Loucy (cell line): ENCODE measurements at regions not wholly inside any gene's neighbourhood (a gene's known extent, or its start where the extent isn't known, plus 50 kb on each side); places are given as distances from the start of the nearest gene placed in this dataset.

Experiments used
- H2AFZ ChIP-seq: fragments of 200-600 bp; sonication (generic); 2 replicates; pipeline ENCODE4 v1.6.0; 2016; ENCODE audit warnings: antibody characterized with exemption, mild to moderate bottlenecking, low read length, moderate library complexity
- H3F3A ChIP-seq: fragments of 200-600 bp; 2 replicates; pipeline ENCODE4 v1.6.0; 2016; ENCODE audit warnings: antibody characterized with exemption, low read depth, mild to moderate bottlenecking
- H3K27me3 ChIP-seq: fragments of 200-600 bp; sonication (generic); 2 replicates; pipeline ENCODE4 v1.6.1; 2014; ENCODE audit warnings: low read length, mild to moderate bottlenecking; ENCODE audit not compliant: insufficient read depth, poor library complexity, severe bottlenecking
- H3K36me3 ChIP-seq: fragments of 200-600 bp; sonication (generic); 2 replicates; pipeline ENCODE4 v1.6.1; 2016; ENCODE audit warnings: low read length; ENCODE audit not compliant: insufficient read depth
- H3K4me1 ChIP-seq: fragments of 200-600 bp; sonication (generic); 2 replicates; pipeline ENCODE4 v1.5.1; 2014; ENCODE audit warnings: low read length, mild to moderate bottlenecking; ENCODE audit not compliant: insufficient read depth, poor library complexity, severe bottlenecking
- H3K4me2 ChIP-seq: fragments of 200-600 bp; sonication (generic); 2 replicates; pipeline ENCODE4 v1.6.0; 2014; ENCODE audit warnings: antibody characterized with exemption, low read length, low read depth, mild to moderate bottlenecking; ENCODE audit not compliant: poor library complexity, severe bottlenecking
- H3K4me3 ChIP-seq: fragments of 200-600 bp; sonication (generic); 2 replicates; pipeline ENCODE4 v1.5.1; 2014; ENCODE audit warnings: low read length, mild to moderate bottlenecking, mixed read lengths; ENCODE audit not compliant: poor library complexity, severe bottlenecking
- H3K79me2 ChIP-seq: fragments of 200-600 bp; sonication (generic); 2 replicates; pipeline ENCODE4 v1.6.1; 2014; ENCODE audit warnings: low read length; ENCODE audit not compliant: insufficient read depth
- H3K9ac ChIP-seq: fragments of 200-600 bp; sonication (generic); 2 replicates; pipeline ENCODE4 v1.6.0; 2014; ENCODE audit warnings: mild to moderate bottlenecking, low read depth, low read length, moderate library complexity; ENCODE audit not compliant: poor library complexity, severe bottlenecking
- H3K9me2 ChIP-seq: fragments of 200-600 bp; sonication (generic); replicated peaks from 2 replicates; pipeline ENCODE4 v1.6.1; 2016; ENCODE audit warnings: low read depth, low read length, mixed read lengths
- H3K9me3 ChIP-seq: fragments of 200-600 bp; sonication (generic); 2 replicates; pipeline ENCODE4 v1.6.1; 2014; ENCODE audit warnings: mild to moderate bottlenecking, antibody characterized with exemption, low read length, low read depth; ENCODE audit not compliant: insufficient read depth
- H4K20me1 ChIP-seq: fragments of 200-600 bp; sonication (generic); 2 replicates; pipeline ENCODE4 v1.6.0; 2014; ENCODE audit warnings: antibody characterized with exemption, low read length, mild to moderate bottlenecking; ENCODE audit not compliant: insufficient read depth, poor library complexity, severe bottlenecking
- EZH2phosphoT487 ChIP-seq: fragments of 200-600 bp; IDR thresholded peaks from 2 replicates; pipeline ENCODE4 v1.6.1; 2018; ENCODE audit warnings: antibody characterized with exemption, mild to moderate bottlenecking, moderate library complexity, borderline replicate concordance
- TF ChIP-seq, protein P1 (sequence below): fragments of 200-600 bp; sonication (generic); conservative IDR thresholded peaks from 2 replicates; pipeline ENCODE4 v1.5.1; 2014; ENCODE audit warnings: mild to moderate bottlenecking, antibody characterized with exemption, low read length

DNA sequence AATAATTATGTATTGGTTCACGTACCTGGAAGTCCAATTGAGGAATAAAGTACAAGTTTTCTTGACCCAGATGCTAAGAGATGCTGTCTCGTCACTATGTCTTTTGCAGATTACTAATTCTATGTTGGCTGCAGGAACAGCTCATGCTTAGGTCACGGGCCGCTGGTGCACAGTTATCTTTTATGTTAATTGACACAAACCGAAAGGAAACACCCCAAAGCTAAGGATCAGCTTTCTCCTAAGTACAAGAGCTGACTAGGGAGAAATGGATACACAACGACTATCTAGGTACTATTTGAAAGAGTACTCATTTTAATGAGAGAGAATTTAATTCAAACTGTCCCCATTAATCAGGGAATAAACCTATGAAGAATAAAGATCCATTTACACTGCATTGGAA is 217.7 kb upstream of the SLC35G4 start:
- H2AFZ ChIP-seq: no peak overlapping the region
- no peak overlapping the region for H3K4me3 ChIP-seq
- no peaks in the 10 kb centered on the region for H3K36me3 ChIP-seq
- H3F3A ChIP-seq: no peaks in the 10 kb centered on the region
- H3K27me3 ChIP-seq: no peaks in the 10 kb centered on the region
- no peaks in the 10 kb centered on the region for H3K9me3 ChIP-seq
- no peaks in the 10 kb centered on the region for H3K4me1 ChIP-seq
- TF ChIP-seq, protein P1, sequence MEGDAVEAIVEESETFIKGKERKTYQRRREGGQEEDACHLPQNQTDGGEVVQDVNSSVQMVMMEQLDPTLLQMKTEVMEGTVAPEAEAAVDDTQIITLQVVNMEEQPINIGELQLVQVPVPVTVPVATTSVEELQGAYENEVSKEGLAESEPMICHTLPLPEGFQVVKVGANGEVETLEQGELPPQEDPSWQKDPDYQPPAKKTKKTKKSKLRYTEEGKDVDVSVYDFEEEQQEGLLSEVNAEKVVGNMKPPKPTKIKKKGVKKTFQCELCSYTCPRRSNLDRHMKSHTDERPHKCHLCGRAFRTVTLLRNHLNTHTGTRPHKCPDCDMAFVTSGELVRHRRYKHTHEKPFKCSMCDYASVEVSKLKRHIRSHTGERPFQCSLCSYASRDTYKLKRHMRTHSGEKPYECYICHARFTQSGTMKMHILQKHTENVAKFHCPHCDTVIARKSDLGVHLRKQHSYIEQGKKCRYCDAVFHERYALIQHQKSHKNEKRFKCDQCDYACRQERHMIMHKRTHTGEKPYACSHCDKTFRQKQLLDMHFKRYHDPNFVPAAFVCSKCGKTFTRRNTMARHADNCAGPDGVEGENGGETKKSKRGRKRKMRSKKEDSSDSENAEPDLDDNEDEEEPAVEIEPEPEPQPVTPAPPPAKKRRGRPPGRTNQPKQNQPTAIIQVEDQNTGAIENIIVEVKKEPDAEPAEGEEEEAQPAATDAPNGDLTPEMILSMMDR: no peak
- no peak for TF ChIP-seq EZH2phosphoT487
- H3K9ac ChIP-seq: no peak overlapping the region
- no peaks in the 10 kb centered on the region for H3K9me2 ChIP-seq
- H4K20me1 ChIP-seq: no peaks in the 10 kb centered on the region
- H3K79me2 ChIP-seq: no peaks in the 10 kb centered on the region
- H3K4me2 ChIP-seq: no peak overlapping the region

DNA sequence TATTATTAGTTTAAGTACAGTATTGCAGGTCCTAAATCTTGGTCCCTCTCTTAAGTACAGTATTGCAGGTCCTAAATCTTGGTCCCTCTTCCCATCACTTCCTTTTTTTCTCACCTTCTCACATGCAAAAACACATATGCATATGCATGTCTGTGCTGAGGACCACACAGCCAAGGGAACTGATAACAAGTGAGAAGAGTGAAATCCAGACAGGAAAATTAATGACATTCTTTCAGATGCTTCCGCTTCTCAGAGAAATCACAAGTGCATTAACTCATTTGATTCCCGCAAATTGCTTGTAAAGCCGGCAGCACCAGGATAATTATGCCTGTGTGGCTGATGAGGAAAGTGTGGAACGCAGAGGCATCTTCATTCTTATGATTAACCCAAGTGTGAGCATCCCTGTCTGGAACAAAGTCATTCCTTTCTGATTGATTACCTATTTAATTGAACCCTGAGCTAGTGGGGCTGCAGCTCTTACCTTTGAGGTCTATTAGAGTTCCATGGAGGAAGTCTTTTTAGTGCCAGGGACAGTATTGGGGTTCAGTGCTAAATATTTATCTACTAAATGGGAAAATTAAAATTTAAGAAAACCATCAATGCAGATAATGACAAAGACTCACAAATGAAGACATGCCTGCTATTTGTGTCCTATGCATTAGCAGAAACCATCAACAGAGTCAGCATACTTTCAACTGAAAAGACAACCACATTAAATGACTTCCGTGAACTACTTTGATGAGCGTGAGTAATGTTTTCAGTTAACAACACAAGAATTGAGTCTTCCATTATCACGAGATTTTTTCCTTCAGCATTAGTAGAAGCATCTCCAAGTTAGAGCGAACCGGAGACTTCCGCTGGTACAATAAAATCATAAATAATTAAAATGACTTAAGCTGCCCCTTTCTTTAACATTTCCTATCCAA is 220.4 kb upstream of the SLC35G4 start:
- Histone ChIP-seq H3K9me3 (no peaks in the 10 kb centered on the region), H3K4me3 (no peak overlapping the region), H3K4me2 (no peak overlapping the region), H3K36me3 (no peaks in the 10 kb centered on the region), H2AFZ (no peak overlapping the region), H3K27me3 (no peaks in the 10 kb centered on the region), H3K79me2 (no peaks in the 10 kb centered on the region), H3K9ac (no peak overlapping the region), H3F3A (no peaks in the 10 kb centered on the region), H3K4me1 (no peaks in the 10 kb centered on the region), H3K9me2 (no peaks in the 10 kb centered on the region), H4K20me1 (no peaks in the 10 kb centered on the region)
- no peak for TF ChIP-seq EZH2phosphoT487

DNA sequence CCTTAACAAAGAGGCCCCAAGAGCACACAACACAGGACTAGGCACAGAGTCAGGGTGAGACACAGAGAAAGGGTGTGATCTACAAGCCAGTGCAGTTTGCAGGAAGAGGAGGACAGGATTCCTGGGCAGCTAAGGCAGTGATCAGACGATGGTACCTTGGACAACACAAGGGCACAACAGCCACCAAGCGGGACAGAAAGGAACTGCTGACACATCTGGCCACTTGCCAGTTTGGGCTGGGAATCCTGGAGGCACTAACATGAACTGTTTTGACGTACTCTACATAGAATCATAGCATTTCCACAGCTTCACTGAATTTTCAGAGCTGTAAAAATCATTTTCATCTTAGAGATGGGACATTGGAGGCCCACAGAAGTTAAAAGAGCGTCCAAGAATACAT is 221.5 kb upstream of the SLC35G4 start:
- Histone ChIP-seq H3K27me3 (no peaks in the 10 kb centered on the region), H3K4me2 (no peak overlapping the region), H3K9ac (no peak overlapping the region), H3K4me3 (no peak overlapping the region), H3K9me2 (no peaks in the 10 kb centered on the region), H3K79me2 (no peaks in the 10 kb centered on the region), H4K20me1 (no peaks in the 10 kb centered on the region), H3K4me1 (no peaks in the 10 kb centered on the region), H3K36me3 (no peaks in the 10 kb centered on the region), H2AFZ (no peak overlapping the region), H3K9me3 (no peaks in the 10 kb centered on the region), H3F3A (no peaks in the 10 kb centered on the region)
- no peak for TF ChIP-seq EZH2phosphoT487
- TF ChIP-seq, protein P1: no peak

DNA sequence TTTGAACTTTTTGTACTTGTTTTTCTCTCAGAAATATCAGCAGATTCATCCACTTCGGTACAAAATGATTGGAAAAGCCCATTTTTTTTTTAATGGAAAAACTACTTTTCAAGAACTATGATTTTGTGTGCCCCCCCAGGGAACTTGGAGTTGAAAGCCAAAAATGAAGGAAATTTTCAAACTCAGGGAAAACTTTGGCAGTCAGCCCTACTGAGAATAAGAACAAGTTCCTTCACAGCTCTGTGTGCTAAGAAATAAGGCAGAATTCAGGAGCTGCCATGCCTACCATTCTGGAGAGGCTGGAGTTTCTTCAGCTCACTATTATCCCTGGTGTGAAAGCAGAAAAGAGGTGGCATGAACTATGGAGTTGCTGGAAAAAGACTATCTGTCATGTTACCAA is 226.0 kb upstream of the SLC35G4 start:
- Histone ChIP-seq H3K4me2 (no peak overlapping the region), H3K36me3 (no peaks in the 10 kb centered on the region), H3K27me3 (no peaks in the 10 kb centered on the region), H4K20me1 (no peaks in the 10 kb centered on the region), H3F3A (no peaks in the 10 kb centered on the region), H3K79me2 (no peaks in the 10 kb centered on the region), H3K4me1 (no peaks in the 10 kb centered on the region), H3K9ac (no peak overlapping the region), H2AFZ (no peak overlapping the region), H3K4me3 (no peak overlapping the region), H3K9me2 (no peaks in the 10 kb centered on the region), H3K9me3 (no peaks in the 10 kb centered on the region)
- TF ChIP-seq, protein P1: no peak
- no peak for TF ChIP-seq EZH2phosphoT487
